Fibroblast of villous mesenchyme (primary cell): ENCODE measurements at regions not wholly inside any gene's neighbourhood (a gene's known extent, or its start where the extent isn't known, plus 50 kb on each side); places are given as distances from the start of the nearest gene placed in this dataset.
"Not testable (repeated sequence)": the region's sequence is repeated elsewhere in the genome, so short reads cannot be mapped to it uniquely, and the experiment has no call there.

ENCODE experiments used
- DNase-seq: peaks from one replicate; pipeline ENCODE4 v3.0.0-alpha.2; 2010; ENCODE audit warnings: low read depth
- H3K4me3 ChIP-seq: 2 replicates; pipeline ENCODE4 v1.5.1; 2011; ENCODE audit warnings: low read depth, mild to moderate bottlenecking, low read length
- TF ChIP-seq, protein P1 (sequence below): IDR thresholded peaks from 2 replicates; pipeline ENCODE4 v1.5.1; 2012; ENCODE audit warnings: low read depth, mild to moderate bottlenecking, low read length; ENCODE audit not compliant: insufficient read depth

DNA sequence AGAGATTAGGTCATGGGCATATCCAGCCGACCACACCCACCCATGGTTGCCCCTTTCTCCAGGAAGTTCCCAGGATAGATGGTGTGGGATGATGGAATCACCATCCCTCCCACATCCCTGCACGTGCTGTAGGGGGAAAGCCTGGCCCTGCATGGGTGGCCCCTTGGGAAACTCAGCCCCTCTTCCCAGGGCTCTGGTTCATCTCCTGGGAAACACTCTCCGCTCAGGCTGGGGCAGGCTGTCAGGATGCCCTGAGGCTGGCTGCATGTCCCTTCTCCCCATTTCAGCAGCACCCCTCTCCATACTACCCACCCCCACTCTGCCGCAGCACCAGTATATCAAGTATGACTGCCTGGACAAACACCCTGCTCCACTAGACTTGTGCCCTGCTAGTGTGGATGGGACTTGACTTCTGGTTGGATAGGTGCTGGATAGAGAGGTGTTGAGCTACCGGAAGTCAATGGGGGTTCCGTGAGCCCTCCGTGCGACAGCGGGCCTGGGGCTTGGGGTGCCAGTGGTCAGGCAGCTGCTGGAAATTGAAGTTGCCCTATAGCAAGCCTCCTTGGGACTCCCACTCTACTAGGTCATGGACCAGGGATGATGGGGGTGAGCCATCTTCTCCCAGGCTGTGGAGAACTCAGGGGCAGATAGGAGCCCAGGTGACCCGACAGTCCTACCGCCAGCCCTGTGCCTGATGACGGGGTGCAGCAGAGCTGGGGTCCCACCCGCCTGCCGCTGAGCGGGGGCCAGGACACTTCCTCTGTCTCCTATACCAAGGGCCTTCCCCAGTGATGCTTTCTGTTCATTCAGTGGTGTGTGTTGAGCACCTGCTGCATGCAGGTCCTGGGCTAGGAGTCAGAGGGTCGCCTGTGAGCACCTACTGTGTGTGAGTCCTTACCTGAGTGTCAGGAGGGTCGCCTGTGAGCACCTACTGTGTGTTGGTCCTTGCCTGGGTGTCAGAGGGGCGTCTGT lies 69.4 kb upstream of the COL5A1 start:
- no peak for DNase-seq
- H3K4me3 ChIP-seq, result no peak overlapping the region
- TF ChIP-seq, protein P1, sequence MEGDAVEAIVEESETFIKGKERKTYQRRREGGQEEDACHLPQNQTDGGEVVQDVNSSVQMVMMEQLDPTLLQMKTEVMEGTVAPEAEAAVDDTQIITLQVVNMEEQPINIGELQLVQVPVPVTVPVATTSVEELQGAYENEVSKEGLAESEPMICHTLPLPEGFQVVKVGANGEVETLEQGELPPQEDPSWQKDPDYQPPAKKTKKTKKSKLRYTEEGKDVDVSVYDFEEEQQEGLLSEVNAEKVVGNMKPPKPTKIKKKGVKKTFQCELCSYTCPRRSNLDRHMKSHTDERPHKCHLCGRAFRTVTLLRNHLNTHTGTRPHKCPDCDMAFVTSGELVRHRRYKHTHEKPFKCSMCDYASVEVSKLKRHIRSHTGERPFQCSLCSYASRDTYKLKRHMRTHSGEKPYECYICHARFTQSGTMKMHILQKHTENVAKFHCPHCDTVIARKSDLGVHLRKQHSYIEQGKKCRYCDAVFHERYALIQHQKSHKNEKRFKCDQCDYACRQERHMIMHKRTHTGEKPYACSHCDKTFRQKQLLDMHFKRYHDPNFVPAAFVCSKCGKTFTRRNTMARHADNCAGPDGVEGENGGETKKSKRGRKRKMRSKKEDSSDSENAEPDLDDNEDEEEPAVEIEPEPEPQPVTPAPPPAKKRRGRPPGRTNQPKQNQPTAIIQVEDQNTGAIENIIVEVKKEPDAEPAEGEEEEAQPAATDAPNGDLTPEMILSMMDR, result no peak

DNA sequence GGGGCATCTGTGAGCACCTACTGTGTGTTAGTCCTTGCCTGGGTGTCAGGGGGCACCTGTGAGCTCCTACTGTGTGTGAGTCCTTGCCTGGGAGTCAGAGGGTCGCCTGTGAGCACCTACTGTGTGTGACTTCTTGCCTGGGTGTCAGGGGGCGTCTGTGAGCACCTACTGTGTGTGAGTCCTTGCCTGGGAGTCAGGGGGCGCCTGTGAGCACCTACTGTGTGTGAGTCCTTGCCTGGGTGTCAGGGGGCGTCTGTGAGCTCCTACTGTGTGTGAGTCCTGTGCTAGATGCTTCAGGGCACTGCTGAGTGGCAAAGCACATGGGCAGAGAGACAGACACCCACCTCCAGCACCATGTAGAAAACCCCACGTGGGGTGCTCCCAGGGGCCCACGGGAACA lies 66.9 kb upstream of the COL5A1 start:
- DNase-seq, H3K4me3 ChIP-seq: not testable (repeated sequence)

DNA sequence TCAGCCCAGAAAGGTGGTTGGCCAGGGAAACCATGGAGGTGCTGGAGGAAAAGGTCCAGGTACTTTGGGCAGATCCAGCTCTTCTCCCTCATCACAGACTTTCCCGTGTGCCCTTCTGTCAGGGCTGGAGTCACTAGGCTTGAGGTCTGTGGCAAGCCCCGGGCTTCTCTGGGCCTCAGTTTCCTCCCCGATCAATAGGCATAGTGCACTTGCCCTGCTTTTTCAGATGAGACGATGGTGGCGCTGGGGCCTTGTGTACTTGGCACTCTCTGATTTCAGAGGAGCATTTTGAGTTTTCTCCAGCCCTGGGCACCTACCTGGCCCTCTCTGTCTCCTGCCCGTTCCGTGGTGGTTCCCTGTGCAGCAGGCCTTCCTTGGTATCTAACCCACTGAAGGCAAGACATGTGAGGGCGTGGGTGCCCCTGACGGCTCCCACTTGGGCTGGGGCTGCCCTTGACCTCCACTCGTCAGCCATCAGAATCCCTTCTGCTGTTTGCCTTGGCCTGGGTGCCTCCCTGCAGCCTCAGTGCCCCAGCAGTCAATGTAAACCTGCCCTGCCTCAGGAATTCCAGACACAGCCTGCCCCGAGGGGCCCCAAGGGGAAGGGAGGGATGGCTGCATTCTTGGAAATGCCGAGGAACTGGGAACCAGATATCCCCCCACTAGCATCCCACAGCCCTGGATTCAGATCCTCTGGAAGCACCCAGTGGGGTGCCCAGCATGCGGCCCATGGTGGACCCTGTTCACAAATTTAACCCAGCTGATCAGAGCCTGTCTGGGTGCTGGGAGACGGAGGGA lies 66.3 kb upstream of the COL5A1 start:
- DNase-seq, result no peak
- TF ChIP-seq, protein P1, result no peak
- H3K4me3 ChIP-seq, result no peak overlapping the region

DNA sequence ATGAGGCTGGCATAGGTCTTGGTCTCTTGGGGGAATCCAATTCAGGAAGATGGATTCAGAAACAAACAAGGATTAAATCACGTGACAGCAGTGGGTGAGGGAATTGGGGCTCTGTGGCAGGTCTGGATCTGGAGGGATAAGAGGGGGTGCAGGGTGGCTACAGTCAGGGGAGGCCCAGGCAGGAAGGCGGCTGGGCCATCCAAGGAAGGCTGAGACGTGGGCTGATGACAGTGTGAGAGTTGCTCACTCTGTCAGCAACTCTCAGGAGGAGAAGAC lies 65.8 kb upstream of the COL5A1 start:
- H3K4me3 ChIP-seq, result no peak overlapping the region
- DNase-seq, result no peak
- TF ChIP-seq, protein P1, result no peak

DNA sequence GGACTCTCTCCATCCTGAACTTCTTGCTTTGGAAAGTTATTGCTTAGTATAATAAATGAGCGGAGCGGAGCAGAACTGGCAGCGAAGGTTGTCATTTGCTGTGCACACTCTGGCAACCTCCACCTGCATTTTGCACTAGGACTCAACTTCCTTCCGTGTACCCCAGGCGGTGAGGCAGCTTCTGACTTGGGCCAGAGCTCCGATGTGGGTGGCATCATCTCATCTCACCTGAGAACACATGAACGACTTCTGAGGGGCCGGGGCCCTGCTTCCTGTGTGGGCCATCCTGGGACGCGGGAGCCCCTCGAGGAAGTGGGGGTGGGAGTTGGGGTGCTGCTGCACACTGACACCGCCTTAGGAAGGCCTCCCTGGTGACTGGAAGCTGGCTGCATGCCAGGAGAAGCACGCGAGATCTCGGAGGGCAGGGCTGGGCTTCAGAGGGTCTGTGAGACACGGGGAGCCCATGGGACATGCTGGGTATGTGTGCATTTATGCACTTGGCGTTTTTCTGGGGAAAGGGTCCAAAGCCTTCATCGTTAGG lies 56.5 kb upstream of the COL5A1 start:
- TF ChIP-seq, protein P1, result no peak
- no peak overlapping the region for H3K4me3 ChIP-seq
- no peak for DNase-seq

DNA sequence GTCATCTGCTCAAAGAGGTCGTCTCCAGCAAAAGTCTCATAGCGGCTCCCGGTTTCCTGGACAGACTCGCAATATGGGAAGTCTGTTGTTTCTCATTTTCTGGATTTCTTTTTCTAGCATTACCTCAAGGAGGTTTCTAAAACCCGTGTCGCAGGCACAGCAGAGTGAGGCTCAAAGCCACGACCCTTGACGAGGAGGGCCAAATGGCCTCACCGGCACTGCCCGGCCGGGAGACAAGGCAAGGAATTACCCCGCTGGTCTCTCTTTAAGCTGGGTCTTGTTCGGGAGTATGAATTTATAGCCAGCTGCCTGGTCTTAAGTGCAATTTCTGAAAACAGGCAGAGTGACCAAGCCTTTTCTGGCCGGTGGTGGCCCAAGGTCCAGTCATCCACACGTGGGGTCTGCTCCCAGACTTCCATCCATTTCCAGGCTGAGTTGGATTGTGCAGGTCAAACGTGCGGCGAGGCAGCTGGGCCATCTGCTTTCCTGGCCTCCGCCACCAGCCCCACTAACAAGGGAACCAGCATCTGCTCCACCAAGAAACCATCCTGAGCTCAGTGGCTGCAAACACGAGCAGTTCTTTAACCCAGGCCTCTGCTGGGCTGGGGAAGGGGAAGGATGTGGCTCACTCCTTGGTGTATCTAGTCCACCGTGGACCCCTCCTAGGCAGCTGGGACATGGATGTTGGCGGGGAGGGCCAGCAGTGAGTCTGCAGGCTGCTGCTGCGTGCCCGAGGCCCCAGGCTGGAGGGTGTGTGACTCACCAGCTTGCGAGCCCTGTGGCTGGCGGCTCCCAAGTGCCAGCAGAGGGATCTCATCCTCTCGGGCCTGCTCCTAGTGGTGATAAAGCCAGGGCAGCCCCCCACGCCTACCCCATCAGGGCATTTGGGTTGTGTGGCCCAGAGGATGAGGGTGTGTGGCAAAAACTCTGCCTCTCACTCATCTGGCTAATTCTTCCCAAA lies 55.6 kb upstream of the COL5A1 start:
- DNase-seq, result peak; percentile 76
- TF ChIP-seq, protein P1, result peak; percentile 40

More for the DNA sequence above, 55.6 kb upstream of the COL5A1 start:
- no peak overlapping the region for H3K4me3 ChIP-seq
